ENCODE measurements at regions not wholly inside any gene's neighbourhood (a gene's known extent, or its start where the extent isn't known, plus 50 kb on each side); places are given as distances from the start of the nearest gene placed in this dataset.

DNA sequence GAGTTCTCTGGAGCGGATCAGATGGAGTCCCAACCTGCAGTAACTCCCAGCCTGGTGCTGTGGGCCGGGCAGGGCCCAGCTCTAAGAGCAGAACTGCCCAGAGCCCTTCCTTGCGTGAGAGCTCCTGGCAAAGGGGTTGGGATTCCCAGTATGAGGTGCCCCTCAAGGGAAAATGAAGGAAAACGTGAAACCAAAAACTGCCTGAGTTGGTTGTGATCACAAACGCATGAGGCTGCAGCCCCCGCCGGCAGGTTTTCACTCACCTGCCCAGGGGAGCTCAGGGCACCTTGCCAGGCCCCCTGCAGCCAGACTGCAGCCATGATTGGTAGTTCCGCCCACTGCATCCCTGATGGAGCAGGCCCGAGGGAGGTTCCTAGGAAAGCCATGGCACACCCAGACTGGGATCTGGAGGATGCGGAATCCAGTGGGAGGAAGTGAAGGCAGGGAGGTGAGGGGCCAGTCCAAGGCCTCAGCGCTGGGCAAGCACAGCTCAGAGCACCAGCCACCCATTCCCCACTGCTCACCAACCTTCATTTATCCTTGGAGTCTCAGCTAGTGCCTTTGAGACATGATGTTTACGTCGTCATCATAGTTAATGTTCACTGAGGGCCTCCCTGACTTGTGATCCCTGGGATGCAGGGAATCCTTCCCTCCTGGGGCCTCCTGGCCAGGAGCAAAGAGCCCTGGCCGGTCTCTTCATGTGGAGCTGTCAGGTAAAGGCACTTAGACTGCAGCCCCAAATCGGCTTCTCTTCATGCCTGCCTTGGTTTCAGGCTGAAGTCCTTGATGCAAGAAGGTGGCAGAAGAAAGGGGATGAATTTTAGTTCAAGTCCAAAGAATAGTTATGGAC lies 103.2 kb downstream of the INHBB start:
- Mint-ChIP-seq H3K4me3 (no peak overlapping the region), H3K36me3 (ENCODE audit: low read depth) (no peaks in the 10 kb centered on the region), H3K27me3 (peaks cover 25% of the 10 kb centered on the region), H3K4me1 (no peaks in the 10 kb centered on the region), H3K27ac (no peak overlapping the region), H3K9me3 (no peaks in the 10 kb centered on the region)
- DNase-seq = no peak
- intact Hi-C loops (cut with micrococcal nuclease) = no loop called here
- ATAC-seq (ENCODE audit: low read depth) = no peak
- CTCF ChIA-PET = no interaction called here
- TF ChIP-seq, protein P1, sequence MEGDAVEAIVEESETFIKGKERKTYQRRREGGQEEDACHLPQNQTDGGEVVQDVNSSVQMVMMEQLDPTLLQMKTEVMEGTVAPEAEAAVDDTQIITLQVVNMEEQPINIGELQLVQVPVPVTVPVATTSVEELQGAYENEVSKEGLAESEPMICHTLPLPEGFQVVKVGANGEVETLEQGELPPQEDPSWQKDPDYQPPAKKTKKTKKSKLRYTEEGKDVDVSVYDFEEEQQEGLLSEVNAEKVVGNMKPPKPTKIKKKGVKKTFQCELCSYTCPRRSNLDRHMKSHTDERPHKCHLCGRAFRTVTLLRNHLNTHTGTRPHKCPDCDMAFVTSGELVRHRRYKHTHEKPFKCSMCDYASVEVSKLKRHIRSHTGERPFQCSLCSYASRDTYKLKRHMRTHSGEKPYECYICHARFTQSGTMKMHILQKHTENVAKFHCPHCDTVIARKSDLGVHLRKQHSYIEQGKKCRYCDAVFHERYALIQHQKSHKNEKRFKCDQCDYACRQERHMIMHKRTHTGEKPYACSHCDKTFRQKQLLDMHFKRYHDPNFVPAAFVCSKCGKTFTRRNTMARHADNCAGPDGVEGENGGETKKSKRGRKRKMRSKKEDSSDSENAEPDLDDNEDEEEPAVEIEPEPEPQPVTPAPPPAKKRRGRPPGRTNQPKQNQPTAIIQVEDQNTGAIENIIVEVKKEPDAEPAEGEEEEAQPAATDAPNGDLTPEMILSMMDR (IDR thresholded peaks at IDR 0.05) = no peak
- POLR2A ChIA-PET = no interaction called here

DNA sequence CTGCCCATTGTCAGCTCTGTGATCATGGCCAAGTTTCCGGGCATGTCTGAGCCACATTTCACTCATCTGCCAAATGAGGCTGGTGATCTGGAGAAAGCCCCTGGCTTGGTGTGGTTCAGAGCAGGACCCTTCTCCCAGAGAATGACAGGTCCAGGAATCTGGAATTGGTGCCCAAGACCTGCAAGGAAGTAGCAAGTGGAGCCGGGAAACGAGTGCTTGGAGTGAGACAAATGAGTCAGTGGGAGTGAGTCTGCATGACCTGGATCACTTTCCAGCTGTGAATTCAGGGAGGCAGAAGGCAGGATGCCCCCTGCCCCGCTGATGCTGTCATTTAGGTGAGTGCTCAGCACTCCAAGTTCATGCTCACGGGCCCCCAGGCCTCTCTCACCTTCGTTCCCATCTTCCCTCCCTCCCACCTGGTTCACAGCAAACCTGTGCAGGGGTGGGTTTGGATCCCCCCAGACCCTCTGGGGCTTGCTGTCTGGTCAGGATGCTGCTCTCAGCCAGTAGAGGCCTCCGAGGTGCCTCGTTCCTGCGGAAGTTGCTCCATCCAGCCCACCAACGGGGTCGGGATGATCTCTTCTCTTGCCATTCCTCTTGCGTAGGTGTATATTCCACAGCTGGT lies 104.4 kb downstream of the INHBB start:
- TF ChIP-seq, protein P1 (IDR thresholded peaks at IDR 0.05) = no peak
- ChIA-PET POLR2A (no interaction called here), CTCF (no interaction called here)
- H3K27me3 Mint-ChIP-seq = peaks cover 14% of the 10 kb centered on the region
- no peak overlapping the region for H3K4me3 Mint-ChIP-seq
- intact Hi-C loops (cut with micrococcal nuclease) = no loop called here
- DNase-seq (no peak), ATAC-seq (ENCODE audit: low read depth) (no peak)
- no peaks in the 10 kb centered on the region for H3K9me3 Mint-ChIP-seq
- no peak overlapping the region for H3K27ac Mint-ChIP-seq
- no peaks in the 10 kb centered on the region for H3K36me3 Mint-ChIP-seq (ENCODE audit: low read depth)
- H3K4me1 Mint-ChIP-seq = no peaks in the 10 kb centered on the region

DNA sequence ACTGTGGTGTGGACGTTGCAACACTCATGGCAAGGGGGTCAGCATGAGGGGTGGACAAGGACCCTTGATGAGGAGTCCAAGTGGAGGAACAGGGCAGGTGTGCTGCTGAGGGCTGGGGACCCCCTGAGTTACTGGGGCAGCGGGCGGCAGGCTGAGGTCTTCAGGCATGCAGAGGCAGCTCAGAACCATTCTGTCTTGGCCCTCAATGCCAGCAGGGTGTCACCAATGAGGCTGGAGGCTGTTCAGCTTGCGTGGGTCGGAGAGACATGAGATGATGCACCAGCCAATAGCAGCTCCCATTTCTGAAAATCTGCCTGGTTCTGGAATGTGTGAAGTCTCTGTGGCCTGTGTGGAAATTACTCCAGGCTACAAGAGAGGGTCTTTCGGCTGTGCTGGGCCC lies 105.4 kb downstream of the INHBB start:
- POLR2A ChIA-PET = no interaction called here
- TF ChIP-seq, protein P1 (IDR thresholded peaks at IDR 0.05) = no peak
- Mint-ChIP-seq H3K27ac (no peak overlapping the region), H3K36me3 (ENCODE audit: low read depth) (no peaks in the 10 kb centered on the region), H3K4me1 (no peaks in the 10 kb centered on the region), H3K9me3 (no peaks in the 10 kb centered on the region), H3K27me3 (peaks cover 13% of the 10 kb centered on the region), H3K4me3 (no peak overlapping the region)
- no peak for ATAC-seq (ENCODE audit: low read depth)
- CTCF ChIA-PET = no interaction called here
- DNase-seq = no peak
- intact Hi-C loops (cut with micrococcal nuclease) = no loop called here

DNA sequence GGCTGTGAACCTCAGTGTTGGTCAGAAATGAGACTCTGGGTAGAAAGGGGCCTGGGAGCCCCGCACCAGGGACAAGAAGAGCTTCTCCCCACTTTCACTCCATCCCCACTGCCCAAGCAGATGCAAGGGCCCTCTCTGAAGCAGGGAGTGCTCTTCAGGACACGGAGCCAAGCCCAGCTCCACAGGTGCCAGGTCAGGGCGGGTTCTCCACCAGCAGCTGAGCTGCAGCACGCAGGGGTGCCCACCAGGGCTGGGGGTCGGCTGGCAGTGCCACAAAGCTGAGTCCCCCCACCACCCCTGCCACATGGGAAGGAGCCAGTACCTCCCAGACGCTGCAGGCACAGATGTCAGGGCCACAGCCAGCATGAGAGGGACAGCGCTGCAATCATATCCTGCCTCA lies 106.2 kb downstream of the INHBB start:
- ChIA-PET POLR2A (no interaction called here), CTCF (no interaction called here)
- DNase-seq = no peak
- intact Hi-C loops (cut with micrococcal nuclease) = no loop called here
- H3K9me3 Mint-ChIP-seq = peaks cover 3% of the 10 kb centered on the region
- no peaks in the 10 kb centered on the region for H3K4me1 Mint-ChIP-seq
- H3K4me3 Mint-ChIP-seq = no peak overlapping the region
- TF ChIP-seq, protein P1 (IDR thresholded peaks at IDR 0.05) = no peak
- no peak overlapping the region for H3K27ac Mint-ChIP-seq
- no peaks in the 10 kb centered on the region for H3K36me3 Mint-ChIP-seq (ENCODE audit: low read depth)
- H3K27me3 Mint-ChIP-seq = peaks cover 13% of the 10 kb centered on the region
- ATAC-seq (ENCODE audit: low read depth) = no peak

DNA sequence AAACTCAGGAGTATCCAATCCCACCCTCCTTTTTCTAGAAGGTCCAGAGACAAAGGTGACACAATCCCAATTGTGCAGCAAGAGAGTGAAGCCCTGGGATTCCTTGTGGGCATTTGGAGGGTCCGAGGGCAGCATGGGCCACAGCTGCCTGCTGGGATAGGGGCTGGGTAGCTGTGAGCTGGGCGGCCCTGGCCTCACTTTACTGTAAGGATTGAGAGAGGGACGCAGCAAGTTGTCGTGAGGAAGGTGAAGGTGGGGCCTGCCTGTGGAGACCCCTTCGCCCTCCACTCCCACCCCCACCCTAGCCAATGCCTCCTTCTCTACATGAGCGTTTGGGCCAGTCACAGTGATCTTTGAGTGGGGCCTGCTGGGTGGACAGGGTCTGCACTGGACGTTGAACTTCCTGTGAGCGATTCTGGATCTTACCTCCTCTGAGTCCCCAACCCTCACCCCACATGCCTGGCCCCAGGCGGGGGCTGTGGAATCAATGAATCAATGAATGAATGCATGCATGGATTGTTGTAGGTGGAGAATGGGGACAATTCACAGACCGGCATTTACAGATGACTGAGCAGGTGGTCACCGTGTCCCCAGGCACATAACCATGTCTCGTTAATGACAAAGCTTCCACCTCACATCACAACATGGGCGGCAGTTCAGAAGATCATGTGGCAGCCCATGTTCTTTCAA lies 107.2 kb downstream of the INHBB start:
- ATAC-seq (ENCODE audit: low read depth) = no peak
- Mint-ChIP-seq H3K9me3 (peaks cover 8% of the 10 kb centered on the region), H3K36me3 (ENCODE audit: low read depth) (no peaks in the 10 kb centered on the region), H3K4me1 (no peaks in the 10 kb centered on the region), H3K27me3 (peaks cover 10% of the 10 kb centered on the region), H3K4me3 (no peak overlapping the region), H3K27ac (no peak overlapping the region)
- ChIA-PET POLR2A (no interaction called here), CTCF (no interaction called here)
- DNase-seq = no peak
- TF ChIP-seq, protein P1 (IDR thresholded peaks at IDR 0.05) = no peak
- intact Hi-C loops (cut with micrococcal nuclease) = no loop called here

Measured in activated B cell treated with CpG ODN at 0.5 μM for 24 hours (primary cell).